Activated CD4-positive, alpha-beta T cell treated with anti-CD3 and anti-CD28 coated beads, Interleukin-2, amount 50 U/mL, for 48 hours (primary cell): ENCODE measurements at regions not wholly inside any gene's neighbourhood (a gene's known extent, or its start where the extent isn't known, plus 50 kb on each side); places are given as distances from the start of the nearest gene placed in this dataset.
A peak's percentile ranks its signal among the peaks of the same experiment; 100 is the strongest.
"Not testable (repeated sequence)": the region's sequence is repeated elsewhere in the genome, so short reads cannot be mapped to it uniquely, and the experiment has no call there.

Source experiments
- DNase-seq, 2 experiments: peaks; one replicate each; pipeline ENCODE4 v3.0.0-alpha.2; 2020

DNA sequence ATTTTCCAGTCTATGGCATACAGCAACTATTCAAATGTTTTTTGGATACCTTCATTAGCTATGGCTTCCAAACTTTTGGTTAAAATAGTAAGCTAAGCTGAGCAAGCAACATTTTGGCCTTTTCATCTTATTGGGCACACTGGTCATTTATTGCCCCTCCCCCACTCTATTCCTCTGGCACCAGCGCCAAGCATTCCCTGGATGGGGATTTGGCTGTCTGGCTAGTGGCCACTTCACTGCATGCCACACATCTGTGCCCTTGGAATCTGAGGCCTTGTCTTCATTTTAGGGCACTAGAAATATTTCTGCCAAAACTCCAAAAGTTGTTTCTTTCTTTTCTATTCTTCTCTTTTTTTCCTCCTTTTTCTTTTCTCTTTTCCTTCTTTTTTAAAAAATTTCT, 305.8 kb upstream of the POTED start:
- DNase-seq, result not testable (repeated sequence)

DNA sequence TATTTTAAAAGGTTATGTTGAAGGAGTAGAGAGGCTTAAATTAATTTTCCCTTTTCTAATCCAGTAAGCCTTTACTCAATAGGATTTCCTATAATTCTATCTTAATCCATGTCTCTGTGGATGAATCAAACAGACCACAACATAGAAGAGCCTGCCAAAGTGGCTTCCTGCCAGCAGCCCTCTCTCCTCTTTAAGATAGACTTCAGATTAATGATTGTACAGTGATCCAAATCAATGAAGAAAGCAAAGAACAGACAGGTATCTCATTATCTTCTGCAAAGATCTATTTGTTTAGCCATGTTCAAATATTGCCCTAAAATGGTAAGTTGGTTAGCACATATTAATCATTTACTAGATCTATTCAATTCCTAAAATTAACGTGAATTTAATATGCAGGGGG, 304.7 kb upstream of the POTED start:
- DNase-seq, result not testable (repeated sequence)

DNA sequence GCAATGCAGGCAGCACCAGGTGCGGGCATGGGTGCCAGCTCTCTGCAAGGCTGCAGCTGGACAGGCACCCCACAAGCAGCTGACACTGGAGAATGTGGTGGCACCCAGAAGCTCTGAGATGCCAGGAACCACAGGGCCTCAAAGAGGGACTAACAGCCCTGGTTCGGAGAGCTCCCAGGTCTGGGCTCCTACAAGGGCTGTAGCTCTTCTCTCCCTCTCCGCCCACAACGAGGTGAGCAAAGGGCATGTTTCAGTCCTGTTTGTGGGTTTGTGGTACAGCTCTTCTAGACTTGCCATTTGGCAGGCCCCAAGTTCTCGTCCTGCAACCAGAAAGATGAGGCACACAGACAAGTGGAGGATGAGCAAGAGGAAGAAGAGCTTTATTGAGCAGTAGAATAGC, 299.5 kb upstream of the POTED start:
- not testable (repeated sequence) for DNase-seq

DNA sequence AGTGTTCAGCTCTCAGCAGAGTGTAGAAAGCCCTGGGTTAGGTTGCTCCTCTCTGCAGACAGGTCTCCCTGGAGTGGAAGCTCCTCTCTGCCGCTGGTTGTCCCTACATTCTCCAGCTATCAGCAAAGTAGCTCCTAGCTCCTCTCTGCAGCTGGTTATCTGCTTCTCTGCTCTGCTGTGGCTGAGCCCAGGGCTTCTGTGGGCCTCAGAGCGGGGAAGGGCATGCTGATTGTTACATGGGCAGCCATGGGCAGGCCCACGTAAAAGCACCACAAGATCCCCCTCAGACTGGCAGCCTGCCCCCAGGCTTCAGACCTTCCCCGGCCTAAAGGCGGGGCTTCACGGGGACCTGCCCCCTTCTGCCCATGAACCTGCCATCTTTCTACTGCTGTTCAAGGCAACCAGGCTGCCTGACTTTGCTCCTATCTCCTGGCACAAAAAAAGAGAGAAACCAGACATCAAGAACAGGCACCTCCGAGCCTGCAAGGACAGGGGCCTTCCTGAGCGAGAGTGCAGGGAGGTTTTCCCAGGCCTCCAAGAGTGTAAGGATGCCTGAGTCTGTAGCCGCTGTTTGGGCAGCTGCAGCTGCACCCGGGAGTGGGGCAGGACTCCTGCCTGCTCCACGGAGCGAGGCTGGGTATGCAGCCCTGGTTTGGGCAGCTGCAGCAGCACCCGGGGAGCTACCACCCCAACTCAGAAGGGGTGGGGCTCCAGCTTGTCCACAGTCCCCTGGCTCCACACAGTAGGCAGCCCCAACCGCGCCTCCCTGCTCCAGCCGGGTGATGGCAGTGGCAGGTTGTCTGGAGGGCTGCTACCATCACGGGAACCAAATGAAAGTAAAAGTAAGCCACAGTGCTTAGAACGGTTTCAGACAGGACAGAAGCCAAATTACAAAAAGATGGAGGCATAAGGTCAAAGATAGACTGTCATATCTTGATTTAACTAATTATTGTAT, 298.7 kb upstream of the POTED start:
- not testable (repeated sequence) for DNase-seq

DNA sequence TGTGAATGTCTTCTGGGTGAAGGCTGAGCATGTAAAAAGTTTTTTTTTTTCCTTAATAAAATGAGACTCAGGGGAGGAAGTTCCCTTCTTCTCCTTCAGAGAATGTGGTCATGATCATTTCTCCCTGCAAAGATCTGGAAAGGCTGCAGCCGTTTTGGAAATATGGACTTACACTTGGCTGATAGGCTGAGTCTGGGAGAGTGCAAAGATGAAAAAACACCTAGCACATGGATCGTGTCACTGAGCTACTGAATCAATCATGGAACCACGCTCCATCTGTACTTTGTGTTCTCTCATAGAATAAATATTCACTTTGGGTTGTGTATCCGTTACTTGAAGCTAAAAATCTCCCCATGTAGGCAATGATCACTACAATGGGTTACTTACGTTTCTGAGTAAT, 290.9 kb upstream of the POTED start:
- DNase-seq, result not testable (repeated sequence)

DNA sequence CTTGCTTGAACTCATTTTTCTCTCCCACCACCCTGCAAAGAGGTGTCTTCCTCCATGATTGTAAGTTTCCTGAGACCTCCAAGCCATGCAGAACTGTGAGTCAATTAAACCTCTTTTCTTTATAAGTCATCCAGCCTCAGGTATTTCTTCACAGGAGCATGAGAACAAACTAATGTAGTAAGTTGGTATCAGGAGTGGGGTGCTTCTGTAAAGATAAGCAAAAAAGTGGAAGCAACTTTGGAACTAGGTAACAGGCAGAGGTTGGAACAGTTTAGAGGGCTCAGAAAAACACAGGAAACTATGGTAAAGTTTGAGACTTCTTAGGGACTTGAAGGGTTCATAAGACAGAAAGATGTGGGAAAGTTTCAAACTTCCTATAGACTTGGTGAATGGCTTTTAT, 287.7 kb upstream of the POTED start:
- DNase-seq, result not testable (repeated sequence)

DNA sequence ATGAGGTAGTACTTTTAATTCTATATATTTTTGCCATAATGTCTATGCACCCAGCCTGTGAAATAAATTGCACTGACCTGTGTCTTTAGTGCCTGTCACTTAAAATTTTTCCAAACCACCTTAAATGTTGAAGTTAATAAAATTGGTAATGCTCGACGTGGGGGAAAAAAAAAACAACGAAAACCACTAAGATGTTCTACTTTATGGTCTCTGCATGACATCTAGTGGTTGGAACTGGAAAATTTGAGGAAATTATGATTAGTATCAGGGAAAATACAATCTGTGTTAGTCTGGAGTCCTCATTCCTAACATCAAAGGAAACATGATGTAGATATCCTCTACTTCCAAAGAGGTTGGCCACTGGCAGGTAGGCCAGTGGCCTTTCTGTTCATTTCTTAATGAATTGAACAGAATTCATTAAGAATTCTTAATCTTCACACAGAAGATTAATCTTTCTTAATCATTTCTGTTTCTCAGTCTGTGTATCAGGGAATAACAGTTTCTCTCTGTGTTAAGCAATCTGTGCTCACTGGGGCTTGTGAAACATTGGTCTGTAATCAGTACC, 268.8 kb upstream of the POTED start:
- DNase-seq, result not testable (repeated sequence)

DNA sequence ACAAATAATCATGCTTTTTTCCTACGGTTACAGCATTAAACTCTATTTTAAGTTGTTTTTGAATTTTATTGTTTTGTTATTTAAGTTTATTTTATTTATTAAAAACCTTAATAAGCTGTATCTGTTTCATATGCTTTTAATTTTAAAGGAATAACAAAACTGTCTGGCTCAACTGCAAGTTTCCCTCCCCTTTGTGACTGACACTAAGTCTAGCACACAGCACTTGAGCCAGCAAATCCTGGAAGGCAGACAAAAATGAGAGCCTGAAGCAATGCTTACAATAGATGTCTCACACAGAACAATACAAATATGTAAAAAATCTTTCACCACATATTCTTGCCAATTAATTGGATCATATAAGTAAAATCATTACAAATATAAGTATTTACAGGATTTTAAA, 258.1 kb upstream of the POTED start:
- DNase-seq, result not testable (repeated sequence)

- not testable (repeated sequence) for DNase-seq
Observed at GRCh38 chr21:13360175-13360574, 249.4 kb upstream of the POTED start.

DNA sequence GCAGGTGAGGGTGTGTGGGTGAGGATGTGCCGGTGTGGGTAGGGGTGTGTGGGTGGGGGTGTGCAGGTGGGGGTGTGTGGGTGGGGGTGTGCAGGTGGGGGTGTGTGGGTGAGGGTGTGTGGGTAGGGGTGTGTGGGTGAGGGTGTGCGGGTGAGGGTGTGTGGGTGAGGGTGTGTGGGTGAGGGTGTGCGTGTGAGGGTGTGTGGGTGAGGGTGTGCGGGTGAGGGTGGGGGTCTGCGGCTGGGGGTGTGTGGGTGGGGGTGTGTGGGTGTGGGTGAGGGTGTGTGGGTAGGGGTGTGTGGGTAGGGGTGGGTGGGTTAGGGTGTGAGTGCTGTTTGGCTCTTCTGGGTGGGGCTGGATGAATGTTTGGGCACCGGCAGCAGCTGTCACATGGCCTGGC, 241.4 kb upstream of the POTED start:
- DNase-seq, result no peak

GRCh38 chr21:13372721-13373120, 236.9 kb upstream of the POTED start:
- not testable (repeated sequence) for DNase-seq

DNA sequence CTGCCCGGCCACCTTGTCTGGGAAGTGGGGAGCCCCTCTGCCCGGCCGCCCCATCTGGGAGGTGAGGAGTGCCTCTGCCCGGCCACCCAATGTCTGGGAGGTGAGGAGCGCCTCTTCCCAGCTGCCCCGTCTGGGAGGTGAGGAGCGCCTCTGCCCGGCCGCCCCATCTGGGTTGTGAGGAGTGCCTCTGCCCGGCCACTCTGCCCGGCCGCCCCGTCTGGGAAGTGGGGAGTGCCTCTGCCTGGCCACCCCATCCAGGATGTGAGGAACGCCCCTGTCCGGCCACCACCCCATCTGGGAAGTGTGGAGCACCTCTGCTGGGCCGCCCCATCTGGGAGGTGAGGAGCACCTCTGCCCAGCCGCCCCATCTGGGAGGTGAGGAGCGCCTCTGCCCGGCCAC, 230.6 kb upstream of the POTED start:
- not testable (repeated sequence) for DNase-seq

DNA sequence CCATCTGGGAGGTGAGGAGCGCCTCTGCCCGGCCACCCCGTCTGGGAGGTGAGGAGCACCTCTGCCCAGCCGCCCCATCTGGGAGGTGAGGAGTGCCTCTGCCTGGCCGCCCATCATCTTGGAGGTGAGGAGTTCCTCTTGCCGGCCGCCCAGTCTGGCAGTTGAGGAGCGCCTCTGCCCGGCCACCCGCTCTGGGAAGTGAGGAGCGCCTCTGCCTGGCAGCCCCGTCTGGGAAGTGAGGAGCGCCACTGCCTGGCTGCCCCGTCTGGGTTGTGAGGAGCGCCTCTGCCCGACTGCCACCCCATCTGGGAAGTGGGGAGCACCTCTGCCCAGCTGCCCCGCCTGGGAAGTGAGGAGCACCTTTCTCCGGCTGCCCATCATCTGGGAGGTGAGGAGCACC, 230.0 kb upstream of the POTED start:
- not testable (repeated sequence) for DNase-seq

- DNase-seq, result not testable (repeated sequence)
Observed at GRCh38 chr21:13380561-13380960, 229.0 kb upstream of the POTED start.

DNA sequence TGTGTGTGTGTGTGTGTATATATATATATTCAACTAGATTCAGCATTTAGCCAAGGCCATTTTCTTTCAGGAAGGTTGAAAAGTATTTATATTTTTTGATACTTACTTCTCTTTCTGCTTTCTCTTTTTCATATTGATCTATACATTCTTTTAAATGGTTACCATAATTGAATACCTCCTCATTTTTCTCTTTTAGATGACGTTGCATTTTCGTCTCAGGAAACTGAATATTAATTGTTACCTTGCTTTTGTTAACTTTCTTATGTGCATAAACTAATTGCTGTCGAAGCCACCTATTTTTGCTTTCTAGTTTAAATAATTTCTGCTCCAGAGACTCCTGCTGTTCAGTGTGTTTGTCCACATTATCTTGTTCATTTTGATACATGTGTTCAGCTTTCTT, 225.4 kb upstream of the POTED start:
- DNase-seq, result not testable (repeated sequence)

DNA sequence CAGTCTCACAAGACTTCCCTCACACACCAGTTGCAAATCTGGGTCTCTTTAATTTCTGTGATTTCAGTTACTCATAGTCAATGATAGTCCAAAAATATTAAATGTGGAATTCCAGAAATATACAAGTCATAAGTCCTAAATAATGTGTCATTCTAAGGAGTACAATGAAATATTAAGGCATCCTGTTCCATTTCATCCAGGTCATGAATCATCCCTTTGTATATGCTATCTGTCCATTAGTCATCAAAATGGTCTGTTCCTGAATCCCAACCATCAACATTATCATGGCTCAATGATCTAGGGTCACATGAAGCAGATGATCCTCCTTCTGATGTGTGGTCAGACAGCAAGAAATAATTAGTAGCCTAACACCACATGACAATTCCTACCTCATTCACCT, 200.4 kb upstream of the POTED start:
- not testable (repeated sequence) for DNase-seq

- DNase-seq, result not testable (repeated sequence)
Observed at GRCh38 chr21:13435863-13436262, 173.7 kb upstream of the POTED start.

DNA sequence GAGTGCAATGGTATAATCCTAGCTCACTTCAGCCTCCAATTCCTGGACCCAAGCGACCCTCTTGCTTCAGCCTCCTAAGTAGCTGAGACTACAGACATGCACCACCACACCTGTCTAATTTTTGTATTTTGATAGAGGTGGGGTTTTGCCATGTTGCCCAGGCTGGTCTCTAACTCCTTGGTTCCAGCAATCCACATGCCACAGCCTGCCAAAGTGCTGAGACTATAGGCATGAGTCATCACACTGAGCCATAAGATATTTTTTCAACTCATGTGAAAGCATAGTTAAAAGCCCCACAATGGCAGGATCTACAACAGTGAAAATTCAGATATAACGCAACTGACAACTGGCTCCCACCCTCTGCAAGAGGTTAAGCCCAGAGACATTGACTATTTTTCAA, 161.8 kb upstream of the POTED start:
- DNase-seq, result not testable (repeated sequence)

DNA sequence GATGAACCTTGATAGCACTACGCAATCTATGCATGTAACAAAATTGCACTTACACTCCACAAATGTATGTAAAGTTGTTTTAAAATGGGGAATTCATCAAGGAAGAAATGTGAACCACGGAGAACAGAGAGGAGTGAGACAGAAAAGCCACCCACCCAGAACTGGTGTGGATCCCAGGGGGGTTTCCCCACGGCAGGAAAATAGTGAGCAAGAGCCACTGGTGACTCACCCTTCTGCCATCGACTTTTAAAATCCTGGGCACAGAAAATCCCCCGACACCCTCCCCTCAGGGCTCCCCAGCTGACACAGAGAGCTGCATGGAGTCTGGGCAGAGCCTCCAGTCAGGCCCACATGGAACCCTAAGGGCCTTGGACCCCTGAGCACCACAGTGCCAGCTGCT, 146.0 kb upstream of the POTED start:
- DNase-seq, result peak in 1 of 2 experiments; percentile 5
